GM12878 (cell line): ENCODE measurements at regions not wholly inside any gene's neighbourhood (a gene's known extent, or its start where the extent isn't known, plus 50 kb on each side); places are given as distances from the start of the nearest gene placed in this dataset.

ENCODE experiments used
- ATAC-seq: fragments of 200-7000 bp; cut with Tn5 transposase; 3 replicates; pipeline ENCODE4 v1.9.1; 2020; ENCODE audit warnings: mild to moderate bottlenecking, moderate library complexity
- BruUV-seq: library from RNA; stranded (reverse); fragments of 400-500 nt; replicated peaks from 2 replicates; lab custom pipeline; 2021; lab: Mats Ljungman, UMichigan
- CTCF ChIA-PET: fragments of 300-600 bp; sonication (Branson Sonifier 250); formaldehyde crosslinking; extraction: SDS; loops from one replicate; lab custom pipeline; 2021; ENCODE audit warnings: inconsistent platforms; lab: Yijun Ruan, JAX
- POLR2A ChIA-PET: fragments of 350-600 bp; formaldehyde crosslinking; extraction: SDS; loops from one replicate; lab custom pipeline; 2021; ENCODE audit warnings: inconsistent platforms; lab: Charles Lee
- RAD21 ChIA-PET: fragments of 300-600 bp; sonication (Branson Sonifier 250); formaldehyde crosslinking; loops from one replicate; lab custom pipeline; 2023; ENCODE audit warnings: antibody characterized with exemption; ENCODE audit not compliant: unreplicated experiment; lab: Charles Lee
- SMC1A ChIA-PET: fragments of 300-600 bp; sonication (Branson Sonifier 250); formaldehyde crosslinking; loops from one replicate; lab custom pipeline; 2023; ENCODE audit not compliant: unreplicated experiment, uncharacterized antibody; lab: Charles Lee
- DNase-seq: peaks from one replicate; pipeline ENCODE4 v3.0.0-alpha.2; 2011; ENCODE audit warnings: low read depth, low spot score
- FAIRE-seq: peaks from 3 replicates; lab custom pipeline; 2011; peaks lifted over from hg19 to GRCh38; lab: Jason Lieb, UNC
- H2AFZ ChIP-seq: 2 replicates; pipeline ENCODE4 v1.6.0; 2011; ENCODE audit warnings: low read depth, low read length, control low read depth; ENCODE audit not compliant: control insufficient read depth
- H3K27ac ChIP-seq: 2 replicates; pipeline ENCODE4 v1.5.1; 2011; ENCODE audit warnings: control low read depth; ENCODE audit not compliant: control insufficient read depth, insufficient read depth
- H3K27me3 ChIP-seq, 2 experiments: replicated peaks in 1 of 2; 2 replicates each; pipeline versions ENCODE4 v1.6.0 to v1.6.1; 2011; ENCODE audit warnings: low read length in 1 of 2; ENCODE audit not compliant: control insufficient read depth in 2 of 2, insufficient read depth in 2 of 2
- H3K36me3 ChIP-seq, 2 experiments: 2 replicates each; pipeline ENCODE4 v1.5.1; 2011; ENCODE audit warnings: low read length in 1 of 2; ENCODE audit not compliant: control insufficient read depth in 2 of 2, insufficient read depth in 2 of 2
- H3K4me1 ChIP-seq: 2 replicates; pipeline ENCODE4 v1.6.1; 2011; ENCODE audit warnings: mild to moderate bottlenecking, low read length, moderate library complexity, mixed read lengths; ENCODE audit not compliant: control insufficient read depth, insufficient read depth
- H3K4me2 ChIP-seq: 2 replicates; pipeline ENCODE4 v1.6.0; 2011; ENCODE audit warnings: control low read depth; ENCODE audit not compliant: control insufficient read depth, insufficient read depth
- H3K4me3 ChIP-seq: fragments of 200-600 bp; sonication (generic); 2 replicates; pipeline ENCODE4 v1.5.1; 2016
- H3K79me2 ChIP-seq: 2 replicates; pipeline ENCODE4 v1.6.0; 2011; ENCODE audit warnings: low read length; ENCODE audit not compliant: control insufficient read depth, insufficient read depth
- H3K9ac ChIP-seq: 2 replicates; pipeline ENCODE4 v1.8.0; 2011; ENCODE audit warnings: low read length, control low read depth, mixed read lengths; ENCODE audit not compliant: control insufficient read depth, insufficient read depth
- H3K9me3 ChIP-seq: replicated peaks from 3 replicates; pipeline ENCODE4 v1.5.1; 2011; ENCODE audit warnings: mild to moderate bottlenecking, low read length; ENCODE audit not compliant: control insufficient read depth, insufficient read depth
- H4K20me1 ChIP-seq: 2 replicates; pipeline ENCODE4 v1.6.0; 2011; ENCODE audit not compliant: control insufficient read depth, insufficient read depth
- ATF7 ChIP-seq: fragments of 450-650 bp; IDR thresholded peaks from 2 replicates; pipeline ENCODE4 v1.6.1; 2016; ENCODE audit warnings: low read depth, mild to moderate bottlenecking
- BMI1 ChIP-seq: fragments of 450-650 bp; IDR thresholded peaks from 2 replicates; pipeline ENCODE4 v1.6.1; 2016; ENCODE audit warnings: mild to moderate bottlenecking, moderate library complexity, borderline replicate concordance
- CHD2 ChIP-seq: IDR thresholded peaks from 2 replicates; pipeline ENCODE4 v1.6.1; 2011; ENCODE audit warnings: low read depth, low read length, improper control_type of control experiment, borderline replicate concordance
- FOXK2 ChIP-seq: fragments of 450-650 bp; IDR thresholded peaks from 2 replicates; pipeline ENCODE4 v1.6.1; 2017; ENCODE audit warnings: mild to moderate bottlenecking, moderate library complexity
- GATAD2B ChIP-seq: fragments of 450-650 bp; conservative IDR thresholded peaks from 2 replicates; pipeline ENCODE4 v1.6.1; 2017; ENCODE audit warnings: low read depth, mild to moderate bottlenecking, moderate library complexity
- HDAC2 ChIP-seq: fragments of 200-600 bp; sonication (generic); IDR thresholded peaks from 2 replicates; pipeline ENCODE4 v1.6.1; 2017
- KDM1A ChIP-seq: fragments of 200-600 bp; sonication (generic); IDR thresholded peaks from 2 replicates; pipeline ENCODE4 v1.6.1; 2016; ENCODE audit warnings: borderline replicate concordance
- KLF5 ChIP-seq: fragments of 450-650 bp; IDR thresholded peaks from 2 replicates; pipeline ENCODE4 v1.6.1; 2014; ENCODE audit warnings: mild to moderate bottlenecking; ENCODE audit not compliant: partially characterized antibody
- NFIC ChIP-seq: IDR thresholded peaks from 2 replicates; pipeline ENCODE4 v1.6.1; 2012; ENCODE audit warnings: low read depth, mild to moderate bottlenecking, inconsistent platforms, low read length, moderate library complexity
- SMAD1 ChIP-seq: fragments of 450-650 bp; IDR thresholded peaks from 2 replicates; pipeline ENCODE4 v1.6.1; 2018; ENCODE audit warnings: mild to moderate bottlenecking, low read depth; ENCODE audit not compliant: partially characterized antibody
- ZNF274 ChIP-seq: IDR thresholded peaks from one replicate; pipeline ENCODE4 v1.8.0; 2011; ENCODE audit not compliant: insufficient read length, insufficient read depth
- WGBS: methylation state at CpG from one replicate; pipeline ENCODE4 v1.1.6; 2016; ENCODE audit warnings: low lambda C conversion rate; ENCODE audit not compliant: insufficient replicate concordance, insufficient coverage; ENCODE audit errors: missing lambda C conversion rate; 5-methylcytosine and 5-hydroxymethylcytosine counted together
- in situ Hi-C: fragments of 300-500 bp; cut with MboI; formaldehyde crosslinking; loops from 9 replicates; pipeline ENCODE4 v1.14.3; 2018; ENCODE audit warnings: mixed read lengths
- intact Hi-C: fragments of 100-400 bp; cut with micrococcal nuclease; formaldehyde crosslinking; loops from one replicate; pipeline ENCODE4 v1.14.2; 2022; ENCODE audit not compliant: unreplicated experiment
- TF ChIP-seq, protein P1 (sequence below): fragments of 450-650 bp; IDR thresholded peaks from 2 replicates; pipeline ENCODE4 v1.6.1; 2017; ENCODE audit warnings: borderline replicate concordance
- TF ChIP-seq, protein P2 (sequence below): IDR thresholded peaks from 2 replicates; pipeline ENCODE4 v1.6.1; 2012; ENCODE audit warnings: low read depth, low read length, improper control_type of control experiment
- TF ChIP-seq, protein P3 (sequence below): IDR thresholded peaks from 2 replicates; pipeline ENCODE4 v1.6.1; 2011; ENCODE audit warnings: low read depth, mild to moderate bottlenecking, low read length, moderate library complexity, borderline replicate concordance; ENCODE audit errors: extremely low read depth

DNA sequence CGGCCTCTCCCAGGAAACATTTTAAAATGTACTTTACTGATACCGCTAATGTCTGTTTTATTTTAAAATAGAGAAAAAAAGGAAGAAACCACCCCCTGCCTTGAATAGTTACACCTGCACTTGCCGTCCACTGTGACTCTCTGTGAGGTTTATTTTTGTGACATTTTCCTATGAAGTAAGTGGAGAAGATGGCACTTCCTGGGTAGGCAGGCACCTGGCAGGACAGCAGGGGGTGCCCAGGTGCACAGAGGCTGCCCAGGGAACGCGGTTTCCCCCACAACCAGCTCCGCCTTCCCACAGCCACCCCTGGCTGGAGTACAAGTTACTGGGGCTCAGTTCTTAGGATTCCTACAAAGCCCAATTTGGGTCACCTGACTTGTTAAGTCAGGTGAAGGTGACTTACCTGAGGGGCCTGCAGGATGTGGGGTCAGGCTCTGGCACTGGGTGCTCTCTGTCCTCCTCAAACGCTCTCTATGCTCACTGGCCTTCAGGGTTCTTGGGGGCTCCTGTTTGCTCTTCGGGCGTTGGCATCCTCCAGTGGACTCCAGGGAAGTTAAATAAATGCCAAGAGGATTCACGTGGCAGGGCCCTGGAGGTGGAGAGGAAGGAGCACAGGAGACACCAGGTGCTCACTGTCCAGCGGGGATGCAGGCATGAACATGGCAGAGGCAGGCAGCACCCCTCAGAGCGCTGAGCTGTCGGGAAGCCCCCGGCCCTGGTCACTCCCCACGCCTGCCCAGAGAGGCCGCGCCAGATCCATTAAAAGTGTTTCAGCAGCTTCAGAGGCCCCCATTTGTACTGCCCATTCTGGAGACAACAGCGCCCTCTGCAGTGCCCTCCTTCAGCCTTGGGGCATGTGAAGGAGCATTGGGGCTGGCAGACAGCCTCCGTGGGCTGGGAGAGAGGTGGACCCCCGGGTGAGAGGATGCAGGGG lies 1021.2 kb downstream of the TBC1D22A start:
- H3K9me3 ChIP-seq, result no peaks in the 10 kb centered on the region; the same call in 2 of the 3 replicates
- H3K27me3 ChIP-seq, result no peaks in the 10 kb centered on the region
- no peaks in the 10 kb centered on the region for H3K79me2 ChIP-seq
- no peaks in the 10 kb centered on the region for H3K36me3 ChIP-seq
- CTCF ChIA-PET, result no interaction called here
- H2AFZ ChIP-seq, result no peak overlapping the region
- intact Hi-C loops (no loop called here), in situ Hi-C loops (no loop called here)
- H3K4me2 ChIP-seq, result no peak overlapping the region
- no peak for FAIRE-seq
- POLR2A ChIA-PET, result no interaction called here
- 54% methylated on average over 20 of the region's 20 CpGs for WGBS
- RAD21 ChIA-PET, result no interaction called here
- DNase-seq, result no peak
- SMC1A ChIA-PET, result no interaction called here
- no TSS peak for BruUV-seq
- TF ChIP-seq SMAD1 (no peak), CHD2 (no peak)
- H4K20me1 ChIP-seq, result no peaks in the 10 kb centered on the region
- no peaks in the 10 kb centered on the region for H3K4me1 ChIP-seq
- no peak for ATAC-seq
- H3K4me3 ChIP-seq, result no peak overlapping the region
- no peak overlapping the region for H3K27ac ChIP-seq
- no peak overlapping the region for H3K9ac ChIP-seq

DNA sequence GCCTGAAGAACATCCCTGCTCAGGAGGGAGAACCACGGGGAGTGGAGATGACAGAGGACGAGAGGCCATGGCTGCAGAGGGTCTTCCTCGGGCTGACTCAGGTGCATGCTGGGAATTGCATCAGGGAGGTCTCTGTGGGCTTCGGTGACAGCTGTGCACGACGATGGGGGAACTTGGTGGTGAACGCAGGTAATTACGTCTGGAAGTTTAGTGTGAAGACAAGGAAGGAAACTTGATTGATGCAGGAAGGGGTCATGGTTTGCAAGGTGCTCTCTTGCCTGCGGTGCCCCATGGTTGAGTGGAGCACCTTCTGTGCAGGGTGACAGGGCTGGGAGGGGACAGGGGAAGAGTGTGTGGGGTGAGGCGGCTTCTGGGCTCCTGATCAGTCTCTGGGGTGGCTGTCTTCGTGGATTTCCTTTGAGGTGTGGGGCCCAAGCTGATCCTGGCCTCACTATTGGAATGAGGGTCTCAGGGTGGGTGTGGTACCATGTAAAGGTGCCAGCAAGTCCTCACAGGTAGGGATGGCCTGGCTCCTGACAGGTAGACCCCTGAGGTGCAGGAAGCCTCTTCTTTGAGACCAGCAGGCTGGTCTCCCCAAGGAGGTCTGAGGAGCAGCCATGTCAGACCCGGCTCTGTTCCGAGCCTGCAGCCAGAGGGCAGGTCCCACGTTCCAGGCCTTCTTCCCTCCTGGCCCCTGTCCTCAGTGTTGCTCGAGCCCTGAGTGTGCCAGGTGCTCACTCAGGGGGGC lies 1020.1 kb downstream of the TBC1D22A start:
- Histone ChIP-seq H3K9ac (no peak overlapping the region), H3K79me2 (no peaks in the 10 kb centered on the region), H2AFZ (no peak overlapping the region), H4K20me1 (no peaks in the 10 kb centered on the region), H3K4me2 (no peak overlapping the region), H3K9me3 (no peaks in the 10 kb centered on the region; the same call in 2 of the 3 replicates), H3K36me3 (no peaks in the 10 kb centered on the region), H3K4me3 (no peak overlapping the region), H3K4me1 (no peaks in the 10 kb centered on the region), H3K27me3 (no peaks in the 10 kb centered on the region), H3K27ac (no peak overlapping the region)
- DNase-seq, result no peak
- WGBS, result 45% methylated on average over 12 of the region's 15 CpGs
- no peak for FAIRE-seq
- intact Hi-C loops (no loop called here), in situ Hi-C loops (no loop called here)
- SMC1A ChIA-PET, result no interaction called here
- RAD21 ChIA-PET, result no interaction called here
- no peak for ATAC-seq
- no TSS peak for BruUV-seq
- POLR2A ChIA-PET, result no interaction called here
- CTCF ChIA-PET, result no interaction called here
- TF ChIP-seq, protein P1, sequence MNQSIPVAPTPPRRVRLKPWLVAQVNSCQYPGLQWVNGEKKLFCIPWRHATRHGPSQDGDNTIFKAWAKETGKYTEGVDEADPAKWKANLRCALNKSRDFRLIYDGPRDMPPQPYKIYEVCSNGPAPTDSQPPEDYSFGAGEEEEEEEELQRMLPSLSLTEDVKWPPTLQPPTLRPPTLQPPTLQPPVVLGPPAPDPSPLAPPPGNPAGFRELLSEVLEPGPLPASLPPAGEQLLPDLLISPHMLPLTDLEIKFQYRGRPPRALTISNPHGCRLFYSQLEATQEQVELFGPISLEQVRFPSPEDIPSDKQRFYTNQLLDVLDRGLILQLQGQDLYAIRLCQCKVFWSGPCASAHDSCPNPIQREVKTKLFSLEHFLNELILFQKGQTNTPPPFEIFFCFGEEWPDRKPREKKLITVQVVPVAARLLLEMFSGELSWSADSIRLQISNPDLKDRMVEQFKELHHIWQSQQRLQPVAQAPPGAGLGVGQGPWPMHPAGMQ, result no peak
- TF ChIP-seq ZNF274 (no peak), KLF5 (no peak), FOXK2 (no peak), BMI1 (no peak), NFIC (no peak), KDM1A (no peak), ATF7 (no peak), HDAC2 (no peak), GATAD2B (no peak)
- TF ChIP-seq, protein P2, sequence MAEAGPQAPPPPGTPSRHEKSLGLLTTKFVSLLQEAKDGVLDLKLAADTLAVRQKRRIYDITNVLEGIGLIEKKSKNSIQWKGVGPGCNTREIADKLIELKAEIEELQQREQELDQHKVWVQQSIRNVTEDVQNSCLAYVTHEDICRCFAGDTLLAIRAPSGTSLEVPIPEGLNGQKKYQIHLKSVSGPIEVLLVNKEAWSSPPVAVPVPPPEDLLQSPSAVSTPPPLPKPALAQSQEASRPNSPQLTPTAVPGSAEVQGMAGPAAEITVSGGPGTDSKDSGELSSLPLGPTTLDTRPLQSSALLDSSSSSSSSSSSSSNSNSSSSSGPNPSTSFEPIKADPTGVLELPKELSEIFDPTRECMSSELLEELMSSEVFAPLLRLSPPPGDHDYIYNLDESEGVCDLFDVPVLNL, result no peak
- TF ChIP-seq, protein P3, sequence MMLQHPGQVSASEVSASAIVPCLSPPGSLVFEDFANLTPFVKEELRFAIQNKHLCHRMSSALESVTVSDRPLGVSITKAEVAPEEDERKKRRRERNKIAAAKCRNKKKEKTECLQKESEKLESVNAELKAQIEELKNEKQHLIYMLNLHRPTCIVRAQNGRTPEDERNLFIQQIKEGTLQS, result no peak
